ENCODE measurements at regions not wholly inside any gene's neighbourhood (a gene's known extent, or its start where the extent isn't known, plus 50 kb on each side); places are given as distances from the start of the nearest gene placed in this dataset.
A peak's percentile ranks its signal among the peaks of the same experiment; 100 is the strongest.

GRCh38 chr10:3995302-3996210 is 210.5 kb upstream of the KLF6 start:
- H3K9me3 ChIP-seq (replicated peaks; ENCODE audit: control insufficient read depth, insufficient read depth, low read length) = no peaks in the 10 kb centered on the region
- no peaks in the 10 kb centered on the region for H3K36me3 ChIP-seq (ENCODE audit: control insufficient read depth in 2 of 2, extremely low read depth in 1 of 2, insufficient read depth in 2 of 2, low read length in 2 of 2)
- no peaks in the 10 kb centered on the region for H3K9me1 ChIP-seq (replicated peaks; ENCODE audit: control insufficient read depth, extremely low read depth, insufficient read depth, low read length)
- peak overlapping the region; percentile 61 for H3K27ac ChIP-seq (ENCODE audit: insufficient read depth, low read depth, low read length)
- H3K4me1 ChIP-seq (ENCODE audit: control insufficient read depth, extremely low read depth, insufficient read depth, low read length) = peaks cover 10% of the 10 kb centered on the region
- no peak overlapping the region for H3K4me3 ChIP-seq (replicated peaks in 1 of 3; ENCODE audit: insufficient read depth in 1 of 3, low read depth in 1 of 3, low read length in 3 of 3)
- BruUV-seq (replicated peaks) = TSS peak; percentile 83
- FAIRE-seq = peak; percentile 92
- dilution Hi-C loops (cut with MboI; ENCODE audit: extremely low pct_ligation_motif_present, low sequenced_read_pairs) = no loop called here
- POLR2A ChIA-PET = no interaction called here
- peak overlapping the region; percentile 86 for H2AFZ ChIP-seq (ENCODE audit: low read depth, low read length)
- H3K79me2 ChIP-seq (ENCODE audit: control insufficient read depth, insufficient read depth, low read length) = no peaks in the 10 kb centered on the region
- no peak overlapping the region for H3K9ac ChIP-seq (replicated peaks; ENCODE audit: extremely low read depth, insufficient read depth, low read length)
- CTCF ChIA-PET = interaction anchor here (0.9 to 1.4 kb wide), 4 partner anchors 9 to 798 kb away, joined by 3 to 4 read pairs (median 3); no protein-coding TSS in a partner anchor
- no peaks in the 10 kb centered on the region for H3K27me3 ChIP-seq (ENCODE audit: control insufficient read depth in 2 of 2, insufficient read depth in 2 of 2, low read length in 2 of 2)
- H3K4me2 ChIP-seq (ENCODE audit: insufficient read depth, low read length) = peak overlapping the region; percentile 62
- H4K20me1 ChIP-seq (replicated peaks; ENCODE audit: control insufficient read depth, extremely low read depth, insufficient read depth, low read length) = no peaks in the 10 kb centered on the region
- no peak for TF ChIP-seq MAX (IDR thresholded peaks at IDR 0.05; ENCODE audit: insufficient read depth, insufficient read length)
- TF ChIP-seq POLR2A (IDR thresholded peaks at IDR 0.05; ENCODE audit: low read depth, low read length) = no peak
- TF ChIP-seq FOS (IDR thresholded peaks at IDR 0.05; ENCODE audit: borderline replicate concordance, insufficient read depth, low read length) = peak; percentile 41
- TF ChIP-seq CTCF (IDR thresholded peaks at IDR 0.05; ENCODE audit: extremely low read depth in 1 of 2, insufficient read depth in 1 of 2, low read depth in 1 of 2, low read length in 2 of 2) = no peak
- no peak for TF ChIP-seq MYC (IDR thresholded peaks at IDR 0.05; ENCODE audit: low read depth, low read length)
- peak; percentile 11 for TF ChIP-seq JUN (IDR thresholded peaks at IDR 0.05; ENCODE audit: borderline replicate concordance, insufficient read depth, insufficient read length, low read depth)
- peak; percentile 36 for DNase-seq (ENCODE audit: low read depth, low spot score)
- intact Hi-C loops (cut with micrococcal nuclease) = no loop called here
